Upper lobe of right lung (tissue), 1 donor: ENCODE measurements at regions not wholly inside any gene's neighbourhood (a gene's known extent, or its start where the extent isn't known, plus 50 kb on each side); places are given as distances from the start of the nearest gene placed in this dataset.

Experiments used
- ATAC-seq: fragments of 200-7000 bp; cut with Tn5 transposase; one replicate; pipeline ENCODE4 v1.9.1; 2020; ENCODE audit warnings: mild to moderate bottlenecking, moderate library complexity
- DNase-seq: peaks from one replicate; pipeline ENCODE4 v3.0.0-alpha.2; 2020
- H3K27ac ChIP-seq: fragments of 200-600 bp; one replicate; pipeline ENCODE4 v1.8.0; 2022
- H3K27me3 ChIP-seq: fragments of 200-600 bp; one replicate; pipeline ENCODE4 v1.8.0; 2022; ENCODE audit warnings: mild to moderate bottlenecking
- H3K36me3 ChIP-seq: fragments of 200-600 bp; one replicate; pipeline ENCODE4 v1.8.0; 2022
- H3K4me1 ChIP-seq: fragments of 200-600 bp; one replicate; pipeline ENCODE4 v1.8.0; 2022
- H3K4me3 ChIP-seq: fragments of 200-600 bp; one replicate; pipeline ENCODE4 v1.8.0; 2022; ENCODE audit warnings: mild to moderate bottlenecking
- H3K9me3 ChIP-seq: fragments of 200-600 bp; one replicate; pipeline ENCODE4 v1.8.0; 2022
- CTCF ChIP-seq: fragments of 200-600 bp; IDR thresholded peaks from one replicate; pipeline ENCODE4 v1.8.0; 2022; ENCODE audit warnings: antibody characterized with exemption
- intact Hi-C: fragments of 100-400 bp; cut with DNase I; formaldehyde crosslinking; loops from one replicate; pipeline ENCODE4 v1.11.0; 2022
- donor health status: DM: no; HTN: yes; CAD: no; lungs with severe emphysema.

GRCh38 chr5:39498278-39498952 is 73.6 kb upstream of the DAB2 start:
- DNase-seq (no peak), ATAC-seq (no peak)
- Histone ChIP-seq H3K36me3 (no peaks in the 10 kb centered on the region), H3K4me1 (peaks cover 26% of the 10 kb centered on the region), H3K9me3 (no peaks in the 10 kb centered on the region), H3K27me3 (no peaks in the 10 kb centered on the region), H3K4me3 (no peak overlapping the region), H3K27ac (no peak overlapping the region)
- intact Hi-C loops: no loop called here
- no peak for TF ChIP-seq CTCF

- no peaks in the 10 kb centered on the region for H3K9me3 ChIP-seq
Observed at GRCh38 chr5:39497322-39497721, 72.5 kb upstream of the DAB2 start.

GRCh38 chr5:39495227-39495626 is 70.4 kb upstream of the DAB2 start:
- H3K4me3 ChIP-seq: no peak overlapping the region
- H3K36me3 ChIP-seq: no peaks in the 10 kb centered on the region
- H3K9me3 ChIP-seq: peaks cover 4% of the 10 kb centered on the region
- DNase-seq: no peak
- intact Hi-C loops: no loop called here
- no peaks in the 10 kb centered on the region for H3K27me3 ChIP-seq
- no peak overlapping the region for H3K27ac ChIP-seq
- no peak for TF ChIP-seq CTCF
- no peak for ATAC-seq
- peaks cover 14% of the 10 kb centered on the region for H3K4me1 ChIP-seq

More at GRCh38 chr5:39497322-39497721, 72.5 kb upstream of the DAB2 start:
- no peak for TF ChIP-seq CTCF
- H3K4me1 ChIP-seq: peaks cover 18% of the 10 kb centered on the region
- DNase-seq: no peak
- no peaks in the 10 kb centered on the region for H3K36me3 ChIP-seq
- H3K27ac ChIP-seq: no peak overlapping the region
- no peaks in the 10 kb centered on the region for H3K27me3 ChIP-seq
- H3K4me3 ChIP-seq: no peak overlapping the region
- no peak for ATAC-seq
- intact Hi-C loops: no loop called here

GRCh38 chr5:39494534-39494933 is 69.8 kb upstream of the DAB2 start:
- no peak for DNase-seq
- Histone ChIP-seq H3K36me3 (no peaks in the 10 kb centered on the region), H3K27ac (no peak overlapping the region), H3K4me3 (no peak overlapping the region), H3K4me1 (peaks cover 14% of the 10 kb centered on the region), H3K9me3 (peaks cover 4% of the 10 kb centered on the region), H3K27me3 (no peaks in the 10 kb centered on the region)
- ATAC-seq: no peak
- intact Hi-C loops: no loop called here
- TF ChIP-seq CTCF: no peak

GRCh38 chr5:39494107-39494510 is 69.3 kb upstream of the DAB2 start:
- Histone ChIP-seq H3K27me3 (no peaks in the 10 kb centered on the region), H3K4me3 (no peak overlapping the region), H3K27ac (no peak overlapping the region), H3K9me3 (peaks cover 4% of the 10 kb centered on the region), H3K36me3 (no peaks in the 10 kb centered on the region), H3K4me1 (peaks cover 14% of the 10 kb centered on the region)
- ATAC-seq (no peak), DNase-seq (no peak)
- intact Hi-C loops: no loop called here
- TF ChIP-seq CTCF: no peak

- intact Hi-C loops: no loop called here
- peaks cover 14% of the 10 kb centered on the region for H3K4me1 ChIP-seq
- no peaks in the 10 kb centered on the region for H3K36me3 ChIP-seq
- no peak overlapping the region for H3K4me3 ChIP-seq
- peaks cover 4% of the 10 kb centered on the region for H3K9me3 ChIP-seq
- no peak for ATAC-seq
- no peak overlapping the region for H3K27ac ChIP-seq
- no peak for TF ChIP-seq CTCF
- no peaks in the 10 kb centered on the region for H3K27me3 ChIP-seq
- DNase-seq: no peak
Observed at GRCh38 chr5:39491210-39491609, 66.4 kb upstream of the DAB2 start.
